Lower lobe of right lung (tissue), 2 donors: ENCODE measurements at regions not wholly inside any gene's neighbourhood (a gene's known extent, or its start where the extent isn't known, plus 50 kb on each side); places are given as distances from the start of the nearest gene placed in this dataset.

Experiments used
- ATAC-seq, 2 donors: fragments of 200-7000 bp; cut with Tn5 transposase; one replicate each; pipeline ENCODE4 v1.9.1; 2020 to 2022; ENCODE audit warnings: mild to moderate bottlenecking in 2 of 2, moderate library complexity in 2 of 2
- DNase-seq: peaks from one replicate; pipeline ENCODE4 v3.0.0-alpha.2; 2020
- H3K27ac ChIP-seq: fragments of 200-600 bp; one replicate; pipeline ENCODE4 v1.8.0; 2022
- H3K27me3 ChIP-seq: fragments of 200-600 bp; one replicate; pipeline ENCODE4 v1.8.0; 2022; ENCODE audit warnings: low read depth
- H3K36me3 ChIP-seq: fragments of 200-600 bp; one replicate; pipeline ENCODE4 v1.8.0; 2022; ENCODE audit warnings: mild to moderate bottlenecking
- H3K4me1 ChIP-seq: fragments of 200-600 bp; one replicate; pipeline ENCODE4 v1.8.0; 2022
- H3K4me3 ChIP-seq: fragments of 200-600 bp; one replicate; pipeline ENCODE4 v1.8.0; 2022; ENCODE audit warnings: mild to moderate bottlenecking
- H3K9me3 ChIP-seq: fragments of 200-600 bp; one replicate; pipeline ENCODE4 v1.8.0; 2022
- intact Hi-C: fragments of 100-400 bp; cut with DNase I; formaldehyde crosslinking; loops from one replicate; pipeline ENCODE4 v1.11.0; 2022
- TF ChIP-seq, protein P1 (sequence below): fragments of 200-600 bp; IDR thresholded peaks from one replicate; pipeline ENCODE4 v1.8.0; 2022; ENCODE audit warnings: antibody characterized with exemption, mild to moderate bottlenecking
- donor health status: DM: no; HTN: yes; CAD: no; lungs with severe emphysema.

DNA sequence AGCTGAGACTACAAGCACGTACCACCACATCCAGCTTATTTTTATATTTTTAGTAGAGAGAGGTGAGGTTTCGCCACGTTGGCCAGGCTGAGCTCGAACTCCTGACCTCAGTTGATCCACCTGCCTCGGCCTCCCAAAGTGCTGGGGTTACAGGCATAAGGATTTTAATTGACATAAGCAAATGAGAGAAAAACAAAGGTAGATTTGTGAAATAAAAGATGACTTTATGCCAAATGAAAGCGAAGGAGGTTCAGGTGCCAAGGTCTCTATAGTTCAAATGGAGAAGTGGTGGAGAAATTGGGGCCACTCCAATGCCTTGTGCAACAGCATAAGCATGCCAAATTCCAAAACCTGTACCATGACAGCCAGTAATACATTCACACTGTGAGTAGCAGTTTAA is 180.6 kb downstream of the MREG start:
- H3K27ac ChIP-seq = no peak overlapping the region
- peak in 1 of 2 donors; percentile 60 for ATAC-seq
- peaks cover 21% of the 10 kb centered on the region for H3K4me1 ChIP-seq
- H3K36me3 ChIP-seq = no peaks in the 10 kb centered on the region
- DNase-seq = no peak
- no peak overlapping the region for H3K4me3 ChIP-seq
- no peaks in the 10 kb centered on the region for H3K9me3 ChIP-seq
- H3K27me3 ChIP-seq = no peaks in the 10 kb centered on the region
- TF ChIP-seq, protein P1, sequence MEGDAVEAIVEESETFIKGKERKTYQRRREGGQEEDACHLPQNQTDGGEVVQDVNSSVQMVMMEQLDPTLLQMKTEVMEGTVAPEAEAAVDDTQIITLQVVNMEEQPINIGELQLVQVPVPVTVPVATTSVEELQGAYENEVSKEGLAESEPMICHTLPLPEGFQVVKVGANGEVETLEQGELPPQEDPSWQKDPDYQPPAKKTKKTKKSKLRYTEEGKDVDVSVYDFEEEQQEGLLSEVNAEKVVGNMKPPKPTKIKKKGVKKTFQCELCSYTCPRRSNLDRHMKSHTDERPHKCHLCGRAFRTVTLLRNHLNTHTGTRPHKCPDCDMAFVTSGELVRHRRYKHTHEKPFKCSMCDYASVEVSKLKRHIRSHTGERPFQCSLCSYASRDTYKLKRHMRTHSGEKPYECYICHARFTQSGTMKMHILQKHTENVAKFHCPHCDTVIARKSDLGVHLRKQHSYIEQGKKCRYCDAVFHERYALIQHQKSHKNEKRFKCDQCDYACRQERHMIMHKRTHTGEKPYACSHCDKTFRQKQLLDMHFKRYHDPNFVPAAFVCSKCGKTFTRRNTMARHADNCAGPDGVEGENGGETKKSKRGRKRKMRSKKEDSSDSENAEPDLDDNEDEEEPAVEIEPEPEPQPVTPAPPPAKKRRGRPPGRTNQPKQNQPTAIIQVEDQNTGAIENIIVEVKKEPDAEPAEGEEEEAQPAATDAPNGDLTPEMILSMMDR = no peak
- intact Hi-C loops = no loop called here

DNA sequence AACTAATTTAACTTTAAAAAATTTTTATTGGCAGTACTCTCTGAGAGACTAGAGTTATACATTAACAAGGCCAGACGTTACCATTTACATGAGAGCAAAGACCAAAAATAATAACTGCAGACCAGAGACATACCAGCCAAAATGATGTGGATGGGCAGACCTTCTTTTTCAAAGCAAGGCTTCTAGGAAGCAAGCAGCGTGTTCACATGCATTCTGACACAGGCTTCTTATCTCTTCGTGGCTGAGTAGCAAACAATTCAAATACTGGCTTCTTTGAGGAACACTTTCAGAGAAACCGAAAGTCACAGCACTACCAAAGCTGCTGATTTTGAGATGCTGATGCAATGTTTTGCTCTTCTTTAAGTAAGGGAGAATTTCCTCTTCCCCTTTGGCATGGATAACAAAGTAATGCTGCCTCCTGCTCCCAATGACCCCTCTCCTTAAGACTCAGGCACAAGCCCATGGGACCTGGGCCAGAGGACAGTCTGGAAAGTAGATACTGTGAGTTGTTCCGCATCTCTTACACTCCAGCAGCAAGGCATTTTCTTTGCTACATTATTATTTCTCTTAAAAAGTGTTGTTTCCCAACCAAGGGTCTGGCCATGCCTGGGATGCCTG is 181.9 kb downstream of the MREG start:
- Histone ChIP-seq H3K36me3 (no peaks in the 10 kb centered on the region), H3K27me3 (no peaks in the 10 kb centered on the region), H3K4me3 (peak overlapping the region; percentile 2), H3K27ac (peak overlapping the region; percentile 59), H3K9me3 (no peaks in the 10 kb centered on the region), H3K4me1 (peaks cover 31% of the 10 kb centered on the region)
- intact Hi-C loops = no loop called here
- ATAC-seq (peak; percentile 72 to 83), DNase-seq (peak; percentile 64)
- TF ChIP-seq, protein P1 = no peak

DNA sequence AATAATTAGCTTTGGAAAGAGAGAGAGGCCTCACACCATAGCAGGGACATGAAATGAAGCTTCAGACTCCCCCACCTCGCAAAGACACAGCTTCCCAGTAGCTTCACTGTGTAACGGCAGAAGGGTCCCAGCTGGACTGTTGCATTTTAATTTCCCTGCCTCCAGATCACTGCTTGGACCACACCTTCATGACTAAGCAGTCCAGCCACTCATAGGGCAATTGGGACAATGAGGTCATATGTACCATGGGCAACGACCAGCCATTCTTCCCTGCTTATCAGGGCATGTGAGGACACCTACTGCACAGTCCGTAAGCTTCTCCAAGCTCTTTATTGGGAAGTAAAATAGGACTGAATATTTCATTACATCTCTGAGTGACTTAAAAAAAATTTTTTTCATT is 183.0 kb downstream of the MREG start:
- DNase-seq (peak; percentile 47), ATAC-seq (peak; percentile 83 to 84)
- Histone ChIP-seq H3K9me3 (no peaks in the 10 kb centered on the region), H3K4me3 (no peak overlapping the region), H3K36me3 (no peaks in the 10 kb centered on the region), H3K4me1 (peaks cover 31% of the 10 kb centered on the region), H3K27me3 (no peaks in the 10 kb centered on the region), H3K27ac (no peak overlapping the region)
- intact Hi-C loops = no loop called here
- TF ChIP-seq, protein P1 = no peak

DNA sequence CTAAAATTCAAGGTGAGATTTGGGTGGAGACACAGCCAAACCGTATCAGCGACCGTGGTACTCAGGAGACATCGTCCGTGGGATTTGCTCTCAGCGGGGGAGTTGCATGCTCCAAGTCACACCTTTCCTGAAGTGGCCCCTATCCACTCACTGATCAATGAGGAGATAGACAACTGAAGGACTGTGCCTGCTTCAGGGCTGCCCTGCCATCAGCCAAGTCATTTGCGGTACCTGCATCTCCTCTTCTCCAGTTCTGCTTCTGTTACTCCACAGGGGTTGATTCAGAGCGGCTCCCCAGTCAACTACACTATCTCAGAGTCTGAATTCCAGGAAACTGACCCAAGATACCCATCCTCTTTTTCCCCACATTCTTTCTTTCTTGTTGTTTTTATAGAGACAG is 184.1 kb downstream of the MREG start:
- TF ChIP-seq, protein P1 = no peak
- DNase-seq (no peak), ATAC-seq (no peak)
- intact Hi-C loops = no loop called here
- Histone ChIP-seq H3K27ac (no peak overlapping the region), H3K4me3 (no peak overlapping the region), H3K4me1 (peaks cover 31% of the 10 kb centered on the region), H3K9me3 (no peaks in the 10 kb centered on the region), H3K36me3 (no peaks in the 10 kb centered on the region), H3K27me3 (no peaks in the 10 kb centered on the region)

DNA sequence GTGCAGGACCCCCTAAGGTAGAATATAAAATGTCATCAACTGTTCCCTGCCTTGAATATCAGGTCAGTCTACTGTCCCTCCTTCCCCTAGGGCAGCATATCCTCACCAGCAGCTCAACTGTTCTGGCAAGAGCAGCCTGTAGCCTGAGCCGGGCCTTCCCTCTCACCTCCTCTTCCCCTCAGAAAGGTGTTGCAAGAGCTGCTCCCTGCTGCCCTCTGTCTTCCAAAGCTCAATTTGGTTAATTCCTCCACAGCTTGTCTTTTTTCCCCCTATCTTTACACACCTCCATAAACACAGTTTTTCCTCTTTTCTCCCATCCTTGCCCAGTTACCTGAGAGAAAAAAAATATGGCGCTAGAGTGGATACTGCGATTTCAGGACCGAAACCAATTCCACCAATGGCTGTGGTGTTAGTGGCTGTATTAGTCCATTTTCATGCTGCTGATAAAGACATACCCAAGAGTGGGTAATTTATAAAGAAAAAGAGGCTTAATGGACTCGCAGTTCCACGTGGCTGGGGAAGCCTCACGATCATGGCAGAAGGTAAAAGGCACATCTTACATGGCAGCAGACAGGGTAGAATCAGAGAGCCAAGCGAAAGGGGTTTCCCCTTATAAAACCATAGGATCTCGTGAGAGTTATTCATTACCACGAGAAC is 184.7 kb downstream of the MREG start:
- intact Hi-C loops = no loop called here
- DNase-seq (peak; percentile 79), ATAC-seq (peak; percentile 73 to 86)
- Histone ChIP-seq H3K4me1 (peaks cover 31% of the 10 kb centered on the region), H3K27ac (no peak overlapping the region), H3K27me3 (no peaks in the 10 kb centered on the region), H3K36me3 (no peaks in the 10 kb centered on the region), H3K4me3 (no peak overlapping the region), H3K9me3 (no peaks in the 10 kb centered on the region)
- TF ChIP-seq, protein P1 = peak; percentile 61
